ENCODE measurements at regions not wholly inside any gene's neighbourhood (a gene's known extent, or its start where the extent isn't known, plus 50 kb on each side); places are given as distances from the start of the nearest gene placed in this dataset.
A peak's percentile ranks its signal among the peaks of the same experiment; 100 is the strongest.

GRCh38 chr5:10826971-10827370 is 65.9 kb upstream of the DAP start:
- DNase-seq (no peak), ATAC-seq (no peak)
- intact Hi-C loops (cut with DNase I): no loop called here
- TF ChIP-seq CTCF (IDR thresholded peaks at IDR 0.05): no peak
- no peaks in the 10 kb centered on the region for H3K4me1 ChIP-seq
- no peak overlapping the region for H3K4me3 ChIP-seq
- H3K27me3 ChIP-seq: no peaks in the 10 kb centered on the region
- H3K9me3 ChIP-seq: no peaks in the 10 kb centered on the region
- no peaks in the 10 kb centered on the region for H3K36me3 ChIP-seq
- H3K27ac ChIP-seq: no peak overlapping the region

DNA sequence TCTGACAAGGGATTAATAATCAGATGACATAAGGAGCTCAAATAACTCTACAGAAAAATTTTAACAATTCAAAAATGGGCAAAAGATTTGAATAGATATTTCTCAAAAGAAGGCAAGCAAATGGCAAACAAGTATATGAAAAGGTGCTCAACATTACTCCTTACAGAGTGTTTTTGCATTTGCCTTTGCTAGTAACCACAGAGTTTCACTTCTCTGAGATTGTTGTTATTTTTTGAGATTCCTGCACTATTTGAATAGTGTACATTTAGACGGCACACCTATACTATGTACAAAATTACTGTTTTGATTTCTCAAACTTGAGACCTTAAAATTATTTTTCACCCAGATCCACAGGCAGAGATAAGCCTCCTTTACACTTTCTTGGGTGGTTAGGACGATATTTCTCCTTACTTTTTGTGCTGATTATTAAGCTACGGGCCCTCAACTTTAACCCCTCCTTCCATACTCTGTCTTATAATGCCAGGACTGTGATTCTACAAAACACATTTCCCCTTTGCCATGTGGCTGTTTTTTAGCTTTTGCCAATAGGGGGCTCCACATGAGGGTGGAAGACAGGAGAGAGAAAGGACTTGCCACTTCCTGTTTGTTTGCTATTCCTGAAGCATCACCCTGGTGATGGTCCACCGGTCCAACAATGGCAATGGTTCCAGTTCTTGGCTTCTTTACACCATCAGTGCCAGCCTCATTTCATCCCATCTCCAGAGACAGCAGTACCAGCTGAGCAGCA is 65.0 kb upstream of the DAP start:
- Histone ChIP-seq H3K4me1 (no peaks in the 10 kb centered on the region), H3K27ac (no peak overlapping the region), H3K9me3 (no peaks in the 10 kb centered on the region), H3K4me3 (no peak overlapping the region), H3K36me3 (no peaks in the 10 kb centered on the region), H3K27me3 (no peaks in the 10 kb centered on the region)
- DNase-seq: no peak
- no peak for ATAC-seq
- intact Hi-C loops (cut with DNase I): no loop called here
- TF ChIP-seq CTCF (IDR thresholded peaks at IDR 0.05): peak; percentile 7

DNA sequence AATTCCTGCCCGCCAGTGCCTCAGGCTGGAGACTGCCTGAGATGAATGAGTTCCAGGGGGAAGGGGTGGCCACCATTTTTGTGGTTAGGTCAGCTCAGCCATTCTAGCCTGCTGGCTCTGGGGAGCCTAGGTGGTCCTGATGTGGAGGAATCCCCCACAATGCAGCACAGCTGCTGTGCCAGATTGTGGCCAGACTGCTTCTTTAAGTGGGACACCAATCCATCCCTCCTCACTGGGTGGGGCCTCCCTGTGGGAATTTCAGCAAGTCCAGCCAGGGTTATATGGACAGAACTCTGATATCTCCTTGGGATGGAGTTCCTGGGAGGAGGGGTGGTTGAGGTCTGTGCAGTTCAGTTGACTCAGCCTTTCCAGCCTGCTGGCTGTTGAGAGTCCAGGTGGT is 51.2 kb upstream of the DAP start:
- no peak overlapping the region for H3K27ac ChIP-seq
- H3K36me3 ChIP-seq: no peaks in the 10 kb centered on the region
- intact Hi-C loops (cut with DNase I): no loop called here
- DNase-seq (no peak), ATAC-seq (no peak)
- no peaks in the 10 kb centered on the region for H3K9me3 ChIP-seq
- no peaks in the 10 kb centered on the region for H3K4me1 ChIP-seq
- H3K27me3 ChIP-seq: no peaks in the 10 kb centered on the region
- TF ChIP-seq CTCF (IDR thresholded peaks at IDR 0.05): no peak
- H3K4me3 ChIP-seq: no peak overlapping the region

Data from upper lobe of right lung (tissue), 1 donor.